RCC 7860 (cell line): ENCODE measurements at regions not wholly inside any gene's neighbourhood (a gene's known extent, or its start where the extent isn't known, plus 50 kb on each side); places are given as distances from the start of the nearest gene placed in this dataset.
"Not testable (repeated sequence)": the region's sequence is repeated elsewhere in the genome, so short reads cannot be mapped to it uniquely, and the experiment has no call there.

Experiments used
- DNase-seq: peaks from one replicate; pipeline ENCODE4 v3.0.0-alpha.2; 2015; ENCODE audit warnings: low spot score
- FAIRE-seq: peaks from 2 replicates; lab custom pipeline; 2012; peaks lifted over from hg19 to GRCh38; lab: Jason Lieb, UNC

GRCh38 chr10:20658158-20658557 is 239.0 kb downstream of the NEBL start:
- FAIRE-seq (no peak), DNase-seq (no peak)

- FAIRE-seq: no peak
These were observed 240.2 kb downstream of the NEBL start for GRCh38 chr10:20656886-20657285.

GRCh38 chr10:20652424-20652823 is 244.7 kb downstream of the NEBL start:
- DNase-seq, FAIRE-seq: not testable (repeated sequence)

More at GRCh38 chr10:20656886-20657285, 240.2 kb downstream of the NEBL start:
- DNase-seq: no peak

- DNase-seq (no peak), FAIRE-seq (no peak)
These were observed 248.7 kb downstream of the NEBL start for GRCh38 chr10:20648263-20648874.

- FAIRE-seq (no peak), DNase-seq (no peak)
These were observed 249.4 kb downstream of the NEBL start for GRCh38 chr10:20647756-20648155.

- FAIRE-seq (no peak), DNase-seq (no peak)
These were observed 252.7 kb downstream of the NEBL start for GRCh38 chr10:20644421-20644820.

GRCh38 chr10:20641605-20642004 is 255.5 kb downstream of the NEBL start:
- FAIRE-seq: no peak
- DNase-seq: no peak

- no peak for FAIRE-seq
These were observed 261.5 kb downstream of the NEBL start for GRCh38 chr10:20635570-20635969.

GRCh38 chr10:20634839-20635238 is 262.3 kb downstream of the NEBL start:
- no peak for DNase-seq
- no peak for FAIRE-seq

More at GRCh38 chr10:20635570-20635969, 261.5 kb downstream of the NEBL start:
- DNase-seq: no peak

GRCh38 chr10:20633714-20634113 is 263.4 kb downstream of the NEBL start:
- no peak for FAIRE-seq
- no peak for DNase-seq

- FAIRE-seq: no peak
- no peak for DNase-seq
These were observed 264.4 kb downstream of the NEBL start for GRCh38 chr10:20632696-20633095.

- DNase-seq (no peak), FAIRE-seq (no peak)
These were observed 265.9 kb downstream of the NEBL start for GRCh38 chr10:20631229-20631628.

- FAIRE-seq (no peak), DNase-seq (no peak)
These were observed 266.9 kb downstream of the NEBL start for GRCh38 chr10:20630092-20630643.

GRCh38 chr10:20627946-20628507 is 269.1 kb downstream of the NEBL start:
- no peak for FAIRE-seq
- no peak for DNase-seq

GRCh38 chr10:20627087-20627486 is 270.0 kb downstream of the NEBL start:
- no peak for FAIRE-seq

GRCh38 chr10:20625868-20626267 is 271.2 kb downstream of the NEBL start:
- DNase-seq (no peak), FAIRE-seq (no peak)

More at GRCh38 chr10:20627087-20627486, 270.0 kb downstream of the NEBL start:
- DNase-seq: no peak

GRCh38 chr10:20624642-20625041 is 272.5 kb downstream of the NEBL start:
- FAIRE-seq: no peak
- no peak for DNase-seq

- FAIRE-seq (no peak), DNase-seq (no peak)
These were observed 273.6 kb downstream of the NEBL start for GRCh38 chr10:20623546-20623945.

GRCh38 chr10:20622531-20623211 is 274.4 kb downstream of the NEBL start:
- no peak for DNase-seq

GRCh38 chr10:20620981-20621380 is 276.1 kb downstream of the NEBL start:
- FAIRE-seq (no peak), DNase-seq (no peak)

More at GRCh38 chr10:20622531-20623211, 274.4 kb downstream of the NEBL start:
- FAIRE-seq: no peak

GRCh38 chr10:20618011-20618547 is 279.0 kb downstream of the NEBL start:
- DNase-seq: no peak
- FAIRE-seq: no peak
